SK-N-SH (cell line): ENCODE measurements at regions not wholly inside any gene's neighbourhood (a gene's known extent, or its start where the extent isn't known, plus 50 kb on each side); places are given as distances from the start of the nearest gene placed in this dataset.

Source experiments
- CTCF ChIA-PET: fragments of 300-600, 350-600 bp; formaldehyde crosslinking; extraction: SDS; loops from one replicate; lab custom pipeline; 2021; lab: Yijun Ruan, JAX
- POLR2A ChIA-PET: fragments of 350-600 bp; sonication (Branson Sonifier 250); formaldehyde crosslinking; extraction: SDS; loops from one replicate; lab custom pipeline; 2020; ENCODE audit warnings: antibody characterized with exemption, inconsistent platforms; lab: Yijun Ruan, JAX
- DNase-seq: peaks from one replicate; pipeline ENCODE4 v3.0.0; 2012
- H2AFZ ChIP-seq: fragments of 200-600 bp; sonication (generic); 2 replicates; pipeline ENCODE4 v1.8.1; 2016; ENCODE audit warnings: antibody characterized with exemption, mild to moderate bottlenecking, low read depth
- H3F3A ChIP-seq: fragments of 200-600 bp; sonication (generic); replicated peaks from 2 replicates; pipeline ENCODE3; 2016; ENCODE audit warnings: antibody characterized with exemption, mild to moderate bottlenecking; ENCODE audit not compliant: insufficient read depth
- H3K27ac ChIP-seq, 2 experiments: fragments of 200-500 bp in 1 of 2; fragments of 200-600 bp in 1 of 2; sonication (Bioruptor generic) in 1 of 2; sonication (generic), shearing (Covaris generic) in 1 of 2; 2 replicates each; pipeline versions ENCODE4 v1.5.1 to v1.6.1; 2014 to 2016; ENCODE audit warnings: low read depth in 2 of 2, inconsistent platforms in 1 of 2, low read length in 1 of 2, mild to moderate bottlenecking in 1 of 2, mixed read lengths in 1 of 2
- H3K27me3 ChIP-seq: fragments of 200-600 bp; sonication (generic), shearing (Covaris generic); 2 replicates; pipeline ENCODE4 v1.6.1; 2016; ENCODE audit warnings: mixed run types; ENCODE audit not compliant: insufficient read depth
- H3K36me3 ChIP-seq, 2 experiments: fragments of 200-500 bp in 1 of 2; fragments of 200-600 bp in 1 of 2; sonication (Bioruptor generic) in 1 of 2; sonication (generic) in 1 of 2; replicated peaks in 1 of 2; 2 replicates each; pipeline versions ENCODE3 to v1.5.1; 2014 to 2016; ENCODE audit warnings: low read length in 1 of 2, mild to moderate bottlenecking in 1 of 2; ENCODE audit not compliant: insufficient read depth in 2 of 2, control insufficient read depth in 1 of 2
- H3K4me1 ChIP-seq, 2 experiments: fragments of 200-500 bp in 1 of 2; fragments of 200-600 bp in 1 of 2; sonication (Bioruptor generic) in 1 of 2; sonication (generic), shearing (Covaris generic) in 1 of 2; 2 replicates each; pipeline versions ENCODE4 v1.5.1 to v1.6.1; 2014 to 2016; ENCODE audit warnings: low read depth in 1 of 2, low read length in 1 of 2, mixed run types in 1 of 2; ENCODE audit not compliant: insufficient read depth in 2 of 2, control insufficient read depth in 1 of 2
- H3K4me2 ChIP-seq: fragments of 200-600 bp; sonication (generic), shearing (Covaris generic); 2 replicates; pipeline ENCODE4 v1.6.1; 2017; ENCODE audit warnings: mixed run types
- H3K4me3 ChIP-seq, 2 experiments: fragments of 200-500 bp in 1 of 2; fragments of 200-600 bp in 1 of 2; sonication (Bioruptor generic) in 1 of 2; sonication (generic), shearing (Covaris generic) in 1 of 2; 2 replicates each; pipeline versions ENCODE4 v1.5.1 to v1.8.1; 2014 to 2016; ENCODE audit warnings: low read depth in 2 of 2, inconsistent platforms in 1 of 2, low read length in 1 of 2, mild to moderate bottlenecking in 1 of 2, mixed read lengths in 1 of 2, moderate library complexity in 1 of 2
- H3K79me2 ChIP-seq: fragments of 200-600 bp; sonication (generic); 2 replicates; pipeline ENCODE4 v1.8.1; 2017; ENCODE audit warnings: mild to moderate bottlenecking; ENCODE audit not compliant: insufficient read depth
- H3K9ac ChIP-seq: fragments of 200-600 bp; sonication (generic); 2 replicates; pipeline ENCODE4 v1.6.1; 2017; ENCODE audit warnings: mixed run types
- H3K9me2 ChIP-seq: fragments of 200-600 bp; sonication (generic); 2 replicates; pipeline ENCODE4 v1.6.1; 2017; ENCODE audit warnings: mixed run types
- H3K9me3 ChIP-seq: fragments of 200-600 bp; sonication (generic); 2 replicates; pipeline ENCODE4 v1.6.1; 2017; ENCODE audit warnings: mixed run types, mild to moderate bottlenecking, moderate library complexity
- H4K20me1 ChIP-seq: fragments of 200-600 bp; sonication (generic); 2 replicates; pipeline ENCODE4 v1.6.1; 2017; ENCODE audit warnings: mild to moderate bottlenecking, mixed run types; ENCODE audit not compliant: insufficient read depth
- CTCF ChIP-seq: fragments of 200-600 bp; sonication (generic); IDR thresholded peaks from 2 replicates; pipeline ENCODE4 v1.6.1; 2017; ENCODE audit warnings: antibody characterized with exemption, mild to moderate bottlenecking, moderate library complexity
- ELF1 ChIP-seq: IDR thresholded peaks from 2 replicates; pipeline ENCODE4 v1.4.0; 2012
- EP300 ChIP-seq, 2 experiments: IDR thresholded peaks; 2 replicates each; pipeline versions ENCODE4 v1.4.0 to v1.6.1; 2012; ENCODE audit warnings: borderline replicate concordance in 1 of 2, low read depth in 1 of 2, low read length in 1 of 2
- EZH2phosphoT487 ChIP-seq: fragments of 200-600 bp; sonication (generic); IDR thresholded peaks from 2 replicates; pipeline ENCODE4 v1.6.1; 2017; ENCODE audit warnings: low read depth, mixed run types, mild to moderate bottlenecking, antibody characterized with exemption, moderate library complexity, borderline replicate concordance
- FOSL2 ChIP-seq: IDR thresholded peaks from 2 replicates; pipeline ENCODE4 v1.4.0; 2012; ENCODE audit warnings: low read depth, mild to moderate bottlenecking, moderate library complexity, borderline replicate concordance
- FOXJ3 ChIP-seq: sonication (generic); formaldehyde crosslinking; IDR thresholded peaks from 2 replicates; pipeline ENCODE4 v1.5.1; 2020; ENCODE audit warnings: mild to moderate bottlenecking, missing genetic modification reagents
- FOXM1 ChIP-seq: IDR thresholded peaks from 2 replicates; pipeline ENCODE4 v1.4.0; 2012; ENCODE audit warnings: low read depth, mild to moderate bottlenecking
- GABPA ChIP-seq: IDR thresholded peaks from 2 replicates; pipeline ENCODE4 v1.4.0; 2012; ENCODE audit warnings: low read depth, mild to moderate bottlenecking
- GATA2 ChIP-seq: sonication (generic); formaldehyde crosslinking; IDR thresholded peaks from 2 replicates; pipeline ENCODE4 v1.5.0; 2020; ENCODE audit warnings: mild to moderate bottlenecking, missing genetic modification reagents
- IRF3 ChIP-seq: fragments of 150-350 bp; IDR thresholded peaks from 2 replicates; pipeline ENCODE4 v1.6.1; 2016; ENCODE audit warnings: mild to moderate bottlenecking, low read depth, low read length
- JUND ChIP-seq: IDR thresholded peaks from 2 replicates; pipeline ENCODE4 v1.4.0; 2012
- MEF2A ChIP-seq: IDR thresholded peaks from 2 replicates; pipeline ENCODE4 v1.4.0; 2012; ENCODE audit warnings: low read depth, borderline replicate concordance
- MXI1 ChIP-seq: IDR thresholded peaks from 2 replicates; pipeline ENCODE4 v1.6.1; 2012; ENCODE audit warnings: mild to moderate bottlenecking, low read depth, low read length, improper control_type of control experiment
- NFIC ChIP-seq: IDR thresholded peaks from 2 replicates; pipeline ENCODE4 v1.4.0; 2012; ENCODE audit warnings: borderline replicate concordance
- NRF1 ChIP-seq: IDR thresholded peaks from 2 replicates; pipeline ENCODE4 v1.6.1; 2012; ENCODE audit warnings: low read depth, mild to moderate bottlenecking, low read length
- PBX3 ChIP-seq: IDR thresholded peaks from 2 replicates; pipeline ENCODE4; 2012
- RAD21 ChIP-seq: IDR thresholded peaks from 2 replicates; pipeline ENCODE4 v1.6.1; 2012; ENCODE audit warnings: mild to moderate bottlenecking, low read length
- RCOR1 ChIP-seq: fragments of 150-350 bp; IDR thresholded peaks from 2 replicates; pipeline ENCODE4 v1.6.1; 2017; ENCODE audit warnings: antibody characterized with exemption, low read length
- RFX5 ChIP-seq: IDR thresholded peaks from 2 replicates; pipeline ENCODE4 v1.6.1; 2012; ENCODE audit warnings: mild to moderate bottlenecking, improper control_type of control experiment, low read length
- RXRA ChIP-seq: IDR thresholded peaks from 2 replicates; pipeline ENCODE4 v1.4.0; 2012; ENCODE audit warnings: low read depth, mild to moderate bottlenecking, borderline replicate concordance
- SIN3A ChIP-seq: IDR thresholded peaks from 2 replicates; pipeline ENCODE4 v1.6.1; 2012; ENCODE audit warnings: low read depth, mild to moderate bottlenecking, low read length, moderate library complexity, borderline replicate concordance
- SMC3 ChIP-seq: IDR thresholded peaks from 2 replicates; pipeline ENCODE4 v1.6.1; 2012; ENCODE audit warnings: low read depth, low read length, improper control_type of control experiment
- TAF1 ChIP-seq: IDR thresholded peaks from 2 replicates; pipeline ENCODE4 v1.6.1; 2012; ENCODE audit warnings: low read depth, mild to moderate bottlenecking, low read length, moderate library complexity, borderline replicate concordance
- TCF12 ChIP-seq: IDR thresholded peaks from 2 replicates; pipeline ENCODE4 v1.4.0; 2012
- USF1 ChIP-seq: IDR thresholded peaks from 2 replicates; pipeline ENCODE4 v1.4.0; 2012; ENCODE audit warnings: low read depth, borderline replicate concordance
- YY1 ChIP-seq: IDR thresholded peaks from 2 replicates; pipeline ENCODE4 v1.4.0; 2012; ENCODE audit warnings: low read depth, mild to moderate bottlenecking
- ZBTB33 ChIP-seq: IDR thresholded peaks from 2 replicates; pipeline ENCODE4 v1.4.0; 2012; ENCODE audit warnings: low read depth, borderline replicate concordance
- WGBS: methylation state at CpG from one replicate; pipeline ENCODE4 v1.1.6; 2017; ENCODE audit warnings: low lambda C conversion rate; 5-methylcytosine and 5-hydroxymethylcytosine counted together

- POLR2A ChIA-PET, result interaction anchor here (1.0 kb wide), 1 partner anchor 183 kb away, joined by 3 read pairs; no protein-coding TSS in a partner anchor
- no peak overlapping the region for H2AFZ ChIP-seq
- WGBS, result 22% methylated on average over 5 of the region's 6 CpGs
- TF ChIP-seq USF1 (no peak), TCF12 (peak; percentile 92), MEF2A (no peak), NRF1 (no peak), RCOR1 (peak; percentile 82), SMC3 (0 out of 2 replicates have a peak, but pooled peaks have one; percentile 1), NFIC (no peak), RFX5 (no peak), FOXJ3 (CRISPR knock-in tag) (peak; percentile 92), EZH2phosphoT487 (no peak), CTCF (no peak), EP300 (IDR thresholded peaks at IDR 0.05; ENCODE audit: borderline replicate concordance in 1 of 2, low read depth in 1 of 2, low read length in 1 of 2) (peak in 1 of 2 experiments; percentile 90; a peak in 2 of 4 replicates), MXI1 (no peak), RAD21 (no peak), FOXM1 (no peak), PBX3 (peak; percentile 66), TAF1 (no peak), GABPA (no peak), SIN3A (no peak), JUND (no peak), IRF3 (no peak), FOSL2 (no peak), ZBTB33 (no peak), YY1 (no peak), GATA2 (CRISPR knock-in tag) (peak; percentile 75), ELF1 (no peak), RXRA (no peak)
These were observed 239.6 kb upstream of the FGGY start for GRCh38 chr1:59057211-59057694.

More at GRCh38 chr1:59057211-59057694, 239.6 kb upstream of the FGGY start:
- DNase-seq, result peak; percentile 82
- H3K9ac ChIP-seq, result no peak overlapping the region
- H3K79me2 ChIP-seq, result no peaks in the 10 kb centered on the region
- H3K9me2 ChIP-seq, result no peaks in the 10 kb centered on the region
- no peaks in the 10 kb centered on the region for H3F3A ChIP-seq
- H3K27ac ChIP-seq, result peak overlapping the region in 1 of 2 experiments; percentile 70; a peak in 1 of 4 replicates
- H3K4me2 ChIP-seq, result peak overlapping the region; percentile 21; the same call in 1 of the 2 replicates
- no peaks in the 10 kb centered on the region for H4K20me1 ChIP-seq
- H3K4me3 ChIP-seq, result no peak overlapping the region
- no peaks in the 10 kb centered on the region for H3K9me3 ChIP-seq
- CTCF ChIA-PET, result interaction anchor here (0.8 kb wide), 1 partner anchor 8 kb away, joined by 5 read pairs; no protein-coding TSS in a partner anchor
- H3K27me3 ChIP-seq, result no peaks in the 10 kb centered on the region
- no peaks in the 10 kb centered on the region for H3K36me3 ChIP-seq
- peaks cover 20 to 25% of the 10 kb centered on the region in 2 experiments for H3K4me1 ChIP-seq
